Epithelial cell of esophagus (primary cell): ENCODE measurements at regions not wholly inside any gene's neighbourhood (a gene's known extent, or its start where the extent isn't known, plus 50 kb on each side); places are given as distances from the start of the nearest gene placed in this dataset.
A peak's percentile ranks its signal among the peaks of the same experiment; 100 is the strongest.

Experiments used
- DNase-seq: peaks from one replicate; pipeline ENCODE4 v3.0.0; 2010; ENCODE audit warnings: low read depth
- H3K4me3 ChIP-seq: 2 replicates; pipeline ENCODE4 v1.5.1; 2011; ENCODE audit warnings: mild to moderate bottlenecking, low read length, control low read depth
- TF ChIP-seq, protein P1 (sequence below): IDR thresholded peaks from 2 replicates; pipeline ENCODE4 v1.5.1; 2011; ENCODE audit warnings: low read depth, mild to moderate bottlenecking, low read length, control low read depth, inconsistent platforms; ENCODE audit not compliant: insufficient read depth; ENCODE audit errors: missing control alignments

DNA sequence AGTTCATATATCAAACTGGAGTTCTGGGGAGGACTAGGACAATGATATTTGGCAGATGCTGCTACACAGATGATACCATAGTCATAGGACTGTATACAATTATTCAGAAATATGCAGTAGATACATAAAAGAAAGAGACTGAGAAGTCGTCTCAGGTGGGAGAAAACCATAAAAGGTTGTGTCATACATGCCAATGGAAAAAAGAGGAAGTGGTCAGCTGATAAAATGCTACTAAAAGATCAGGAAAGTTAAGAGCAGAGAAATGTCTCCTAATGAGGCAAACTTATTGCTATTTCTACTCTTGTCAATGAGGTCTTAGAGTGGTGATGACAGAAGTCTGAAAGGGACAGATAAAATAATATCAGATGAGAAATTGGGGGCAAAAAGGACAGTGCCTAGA is 407.6 kb downstream of the COL12A1 start:
- TF ChIP-seq, protein P1, sequence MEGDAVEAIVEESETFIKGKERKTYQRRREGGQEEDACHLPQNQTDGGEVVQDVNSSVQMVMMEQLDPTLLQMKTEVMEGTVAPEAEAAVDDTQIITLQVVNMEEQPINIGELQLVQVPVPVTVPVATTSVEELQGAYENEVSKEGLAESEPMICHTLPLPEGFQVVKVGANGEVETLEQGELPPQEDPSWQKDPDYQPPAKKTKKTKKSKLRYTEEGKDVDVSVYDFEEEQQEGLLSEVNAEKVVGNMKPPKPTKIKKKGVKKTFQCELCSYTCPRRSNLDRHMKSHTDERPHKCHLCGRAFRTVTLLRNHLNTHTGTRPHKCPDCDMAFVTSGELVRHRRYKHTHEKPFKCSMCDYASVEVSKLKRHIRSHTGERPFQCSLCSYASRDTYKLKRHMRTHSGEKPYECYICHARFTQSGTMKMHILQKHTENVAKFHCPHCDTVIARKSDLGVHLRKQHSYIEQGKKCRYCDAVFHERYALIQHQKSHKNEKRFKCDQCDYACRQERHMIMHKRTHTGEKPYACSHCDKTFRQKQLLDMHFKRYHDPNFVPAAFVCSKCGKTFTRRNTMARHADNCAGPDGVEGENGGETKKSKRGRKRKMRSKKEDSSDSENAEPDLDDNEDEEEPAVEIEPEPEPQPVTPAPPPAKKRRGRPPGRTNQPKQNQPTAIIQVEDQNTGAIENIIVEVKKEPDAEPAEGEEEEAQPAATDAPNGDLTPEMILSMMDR, result no peak
- no peak overlapping the region for H3K4me3 ChIP-seq
- DNase-seq, result no peak

DNA sequence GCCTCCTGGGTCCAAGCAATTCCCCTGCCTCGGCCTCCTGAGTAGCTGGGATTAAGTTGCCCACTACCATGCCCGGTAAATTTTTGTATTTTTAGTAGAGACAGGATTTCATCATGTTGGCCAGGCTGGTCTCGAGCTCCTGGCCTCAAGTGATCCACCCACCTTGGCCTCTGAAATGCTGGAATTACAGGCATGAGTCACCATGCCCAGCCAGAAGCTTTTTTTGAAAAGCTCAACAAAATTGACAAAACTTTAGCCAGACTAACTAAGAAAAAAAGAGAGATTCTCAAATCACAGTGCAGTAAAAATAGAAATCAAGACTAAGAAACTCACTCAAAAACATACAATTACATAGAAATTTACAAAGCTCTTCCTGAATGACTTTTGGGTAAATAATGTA is 420.6 kb downstream of the COL12A1 start:
- no peak for DNase-seq
- TF ChIP-seq, protein P1, result no peak
- no peak overlapping the region for H3K4me3 ChIP-seq

DNA sequence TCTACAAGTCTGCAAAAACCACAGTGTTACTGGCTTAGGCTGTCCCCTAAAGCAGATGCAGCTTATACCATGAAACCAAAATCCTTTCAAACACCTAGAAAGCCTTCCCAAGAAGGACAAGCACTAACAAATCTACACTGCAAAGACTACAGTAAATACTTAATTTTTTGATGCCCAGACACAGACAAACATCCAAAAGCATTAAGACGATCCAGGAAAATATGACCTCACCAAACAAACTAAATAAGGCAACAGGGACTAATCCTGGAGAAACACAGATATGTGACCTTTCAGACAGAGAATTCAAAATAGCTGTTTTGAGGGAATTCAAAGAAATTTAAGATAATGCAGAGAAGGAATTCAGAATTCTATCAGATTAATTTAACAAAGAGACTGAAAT is 423.5 kb downstream of the COL12A1 start:
- TF ChIP-seq, protein P1, result no peak
- no peak overlapping the region for H3K4me3 ChIP-seq
- DNase-seq, result no peak

DNA sequence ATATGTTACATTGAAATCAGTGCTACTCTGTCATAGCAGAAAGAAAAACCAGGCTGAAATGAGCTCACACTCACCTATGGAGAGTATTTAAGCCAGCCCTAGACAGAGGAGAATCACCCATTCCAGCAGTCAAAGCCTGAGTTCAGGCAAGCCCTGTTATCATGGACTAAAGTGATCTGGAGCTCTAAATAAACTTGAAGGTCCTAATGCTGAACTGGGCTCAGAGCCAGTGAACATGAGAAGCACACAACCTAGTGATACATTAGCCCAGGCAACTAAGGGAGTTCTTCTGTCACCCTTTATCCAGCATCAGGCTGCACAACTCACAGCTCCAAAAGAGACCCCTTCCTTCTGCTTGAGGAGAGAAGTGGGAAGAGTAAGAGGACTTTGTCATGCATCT is 425.0 kb downstream of the COL12A1 start:
- DNase-seq, result no peak

DNA sequence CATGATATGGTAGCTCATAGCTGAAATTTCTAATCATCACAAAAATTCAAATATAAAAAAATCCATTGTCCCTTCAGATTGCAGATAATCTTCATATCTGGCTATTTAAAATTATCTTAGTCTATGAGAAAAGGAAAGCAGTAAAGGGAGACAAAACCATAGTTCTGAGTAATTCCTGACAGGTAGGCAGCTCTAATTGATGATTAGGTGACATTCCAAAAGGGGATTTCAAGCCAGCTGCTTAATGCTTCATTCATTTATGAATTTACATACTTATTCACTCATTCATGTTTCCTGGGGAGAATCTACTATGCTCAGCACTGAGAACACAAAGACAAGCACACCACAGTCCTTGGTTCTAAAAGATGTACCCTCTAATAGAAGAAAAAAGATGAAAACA is 437.1 kb downstream of the COL12A1 start:
- no peak overlapping the region for H3K4me3 ChIP-seq
- TF ChIP-seq, protein P1, result no peak
- no peak for DNase-seq

More for the DNA sequence above, 425.0 kb downstream of the COL12A1 start:
- TF ChIP-seq, protein P1, result no peak
- H3K4me3 ChIP-seq, result no peak overlapping the region

DNA sequence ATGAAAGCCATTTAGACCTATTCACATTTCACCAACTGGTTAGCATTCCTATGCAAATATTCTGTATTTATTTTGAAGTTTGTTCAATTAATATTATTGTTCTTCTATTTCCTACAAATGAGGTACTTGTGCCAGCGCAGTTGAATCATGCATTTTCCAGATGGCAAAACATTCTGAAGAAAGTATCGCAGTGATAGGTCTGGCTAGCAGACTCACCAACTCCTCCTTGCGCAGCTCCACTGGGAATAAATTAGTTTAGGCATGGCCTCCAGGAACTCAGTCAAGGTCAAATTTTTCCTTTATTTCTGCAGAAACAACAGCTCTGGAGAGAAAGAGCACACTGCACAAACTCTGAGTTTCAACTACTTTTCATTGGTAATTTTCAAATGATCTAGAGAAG is 437.7 kb downstream of the COL12A1 start:
- TF ChIP-seq, protein P1, result no peak
- no peak for DNase-seq
- H3K4me3 ChIP-seq, result no peak overlapping the region

DNA sequence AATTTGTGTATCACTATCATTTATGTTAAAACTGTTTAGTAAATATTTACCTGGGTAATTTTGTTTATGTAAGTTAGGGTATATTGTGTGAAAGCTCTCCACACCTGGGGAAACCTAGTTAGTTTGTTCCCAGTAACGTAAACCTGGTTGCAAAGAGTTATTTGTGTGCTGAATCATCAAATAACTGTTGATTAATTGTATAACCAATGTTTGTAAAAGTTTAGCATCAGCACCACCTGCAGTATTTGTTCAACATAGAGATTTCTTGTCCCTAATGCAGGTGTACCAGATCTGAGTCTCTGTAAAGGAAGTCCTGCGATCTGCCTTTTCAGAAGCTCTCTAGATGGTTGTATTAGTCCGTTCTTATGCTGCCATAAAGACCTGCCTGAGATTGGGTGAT is 440.4 kb downstream of the COL12A1 start:
- TF ChIP-seq, protein P1, result no peak
- no peak overlapping the region for H3K4me3 ChIP-seq
- peak; percentile 9 for DNase-seq
